NCI-H1105 treated with DMSO at 0.1 percent for 48 hours (cell line): ENCODE measurements at regions not wholly inside any gene's neighbourhood (a gene's known extent, or its start where the extent isn't known, plus 50 kb on each side); places are given as distances from the start of the nearest gene placed in this dataset.
A peak's percentile ranks its signal among the peaks of the same experiment; 100 is the strongest.
"Not testable (repeated sequence)": the region's sequence is repeated elsewhere in the genome, so short reads cannot be mapped to it uniquely, and the experiment has no call there.

Experiments used
- DNase-seq: peaks from one replicate; lab custom pipeline; 2025; lab: John Stamatoyannopoulos, UW

DNA sequence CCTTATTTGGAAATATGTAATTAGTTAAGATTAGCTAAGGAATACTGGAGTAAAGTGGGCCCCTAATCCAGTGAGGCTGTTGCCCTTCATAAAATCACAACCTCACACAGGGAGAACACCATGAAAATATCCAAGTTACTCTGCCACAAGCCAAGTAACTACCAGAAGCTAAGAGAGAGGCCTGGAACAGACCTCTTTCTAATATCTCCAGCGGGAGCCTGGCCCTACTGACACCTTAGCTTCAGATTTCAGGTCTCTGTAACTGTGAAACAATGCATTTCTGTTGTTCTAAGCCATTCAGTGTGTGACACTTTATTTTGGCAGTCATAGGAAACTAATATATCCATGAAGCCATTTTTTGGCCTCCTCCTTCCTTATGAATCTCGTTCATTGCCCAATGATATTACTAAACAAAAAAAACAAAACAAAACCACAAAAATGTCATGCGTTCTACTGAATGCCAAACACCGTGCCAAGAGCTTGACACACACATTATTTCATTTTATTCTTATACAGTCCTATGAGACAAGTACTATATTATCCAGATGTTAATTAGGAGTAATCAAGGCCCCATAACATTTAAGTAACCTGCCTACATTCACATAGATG is 699.0 kb downstream of the MAT2B start:
- DNase-seq = no peak

DNA sequence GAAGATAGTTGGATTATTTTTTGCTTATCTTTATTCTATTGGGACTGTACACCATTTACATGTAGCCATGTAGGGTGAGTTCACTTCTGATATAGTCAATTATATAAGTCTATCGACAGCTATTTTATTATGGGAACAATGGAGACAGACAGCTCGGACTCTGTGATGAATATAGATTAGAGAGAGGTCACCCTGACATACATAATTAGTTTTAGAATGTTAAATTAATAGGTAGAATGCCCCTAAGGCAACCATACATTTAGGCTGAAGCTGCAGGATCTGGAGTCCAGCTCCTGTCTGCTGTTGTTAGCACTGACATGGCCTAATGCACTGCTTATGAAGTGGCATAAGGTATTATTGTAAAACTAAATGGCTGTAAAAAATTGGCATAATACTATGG is 700.8 kb downstream of the MAT2B start:
- no peak for DNase-seq

DNA sequence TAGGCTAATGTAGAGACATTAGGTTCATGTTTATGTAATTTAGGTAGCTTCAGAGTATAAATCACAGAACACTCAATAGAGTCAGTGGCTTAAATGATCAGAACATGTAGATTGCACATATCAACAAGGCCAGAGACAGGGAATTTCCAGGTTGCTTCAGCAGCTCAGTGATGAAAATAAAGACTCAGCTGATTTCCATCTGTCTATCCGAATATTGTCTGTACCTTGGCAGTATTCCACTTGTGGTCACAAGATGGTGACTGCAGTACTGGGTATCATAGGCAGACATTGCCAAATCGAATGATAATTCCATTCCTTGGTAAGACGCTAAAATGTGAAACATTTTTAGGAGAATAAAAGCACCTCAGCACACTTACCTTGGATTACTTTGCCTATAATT is 702.2 kb downstream of the MAT2B start:
- no peak for DNase-seq

DNA sequence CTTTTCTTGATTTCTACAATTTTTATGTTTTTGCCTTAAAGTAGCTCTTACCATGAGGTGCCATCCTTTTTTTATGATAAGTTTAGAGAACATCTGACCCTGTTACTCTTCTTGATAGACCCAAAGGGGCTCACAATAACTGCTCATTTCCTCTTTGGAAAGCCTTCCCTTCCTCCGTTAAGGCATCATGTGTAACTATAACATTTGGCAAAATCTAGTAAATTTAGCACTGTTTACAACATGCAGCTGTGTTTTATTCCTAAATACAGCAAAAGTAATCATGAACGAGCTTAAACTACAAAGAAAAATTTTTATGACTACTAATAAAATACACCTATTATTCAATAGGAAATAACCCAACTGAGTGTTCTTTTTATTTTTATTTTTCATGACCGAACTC is 705.1 kb downstream of the MAT2B start:
- DNase-seq = no peak

DNA sequence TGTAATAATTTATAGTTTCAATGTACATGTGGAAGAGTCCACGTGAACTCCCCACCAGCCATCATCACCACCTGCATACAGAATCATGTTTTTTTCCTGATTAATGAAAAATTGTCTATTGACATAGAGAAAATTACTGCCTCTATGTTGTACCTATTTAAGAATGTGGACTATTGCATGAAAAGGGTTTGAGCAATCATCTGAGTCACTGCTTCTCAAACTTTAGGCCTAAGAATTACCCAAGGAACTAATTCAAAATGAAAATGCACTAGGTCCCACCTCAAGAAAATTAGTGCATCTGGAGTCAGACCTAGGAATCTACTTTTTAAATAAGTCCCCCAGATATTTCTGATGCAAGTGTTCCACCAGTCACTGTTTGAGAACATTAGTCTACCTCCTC is 709.3 kb downstream of the MAT2B start:
- DNase-seq = no peak

DNA sequence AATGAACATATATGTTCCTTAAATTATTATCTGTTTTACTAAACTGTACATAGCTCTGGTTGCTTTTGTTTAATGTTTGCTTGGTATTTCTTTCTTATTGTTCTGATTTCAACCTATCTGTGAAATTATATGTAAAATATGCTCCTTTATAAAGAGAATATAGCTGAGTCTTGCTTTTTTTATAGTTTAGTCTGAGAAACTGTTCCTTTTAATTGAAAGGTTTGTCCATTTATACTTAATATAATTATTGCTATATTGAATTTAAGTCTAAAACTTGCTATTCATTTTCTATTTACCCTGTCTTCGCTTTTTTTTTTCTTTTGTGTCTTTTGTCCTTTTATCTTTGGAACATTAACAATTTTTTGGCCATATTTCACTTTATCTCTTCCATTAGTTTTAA is 712.0 kb downstream of the MAT2B start:
- no peak for DNase-seq

DNA sequence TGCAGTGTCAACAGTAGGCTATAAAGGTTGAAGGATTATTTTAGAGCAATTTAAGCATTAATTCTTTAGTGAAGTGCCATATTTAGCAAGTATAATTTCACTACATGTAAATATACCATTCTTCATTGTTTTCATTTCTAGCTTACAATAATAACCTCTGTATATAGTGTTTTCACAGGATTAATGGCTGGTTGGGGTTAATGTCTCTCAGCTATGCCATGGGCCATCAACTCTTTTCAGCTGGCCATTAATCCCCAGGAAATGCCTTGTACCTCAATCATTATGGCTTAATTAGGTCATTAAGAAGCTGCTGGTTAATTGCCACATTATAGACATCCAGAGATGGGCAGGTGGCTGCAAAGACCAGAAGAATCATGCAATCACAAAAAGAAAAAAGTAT is 715.1 kb downstream of the MAT2B start:
- DNase-seq = peak; percentile 0

DNA sequence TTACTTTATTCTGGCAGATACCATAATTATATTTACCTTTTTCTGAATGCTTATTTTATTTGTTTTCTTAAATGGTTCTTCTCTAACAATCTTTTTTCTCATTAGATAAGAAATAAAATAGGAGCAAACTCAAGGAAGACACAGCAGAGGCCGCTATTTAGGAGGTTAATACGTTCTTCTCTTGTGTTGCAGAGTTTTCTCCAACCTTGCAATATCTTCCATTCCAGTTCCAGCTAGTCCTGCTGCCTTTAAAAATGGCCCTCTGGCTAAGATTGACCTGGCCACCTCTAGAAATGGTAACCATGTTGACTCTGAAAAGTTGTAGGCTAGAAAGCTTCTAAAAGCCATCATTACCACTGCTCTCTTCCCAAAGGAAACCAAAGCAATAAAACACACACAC is 718.8 kb downstream of the MAT2B start:
- no peak for DNase-seq

DNA sequence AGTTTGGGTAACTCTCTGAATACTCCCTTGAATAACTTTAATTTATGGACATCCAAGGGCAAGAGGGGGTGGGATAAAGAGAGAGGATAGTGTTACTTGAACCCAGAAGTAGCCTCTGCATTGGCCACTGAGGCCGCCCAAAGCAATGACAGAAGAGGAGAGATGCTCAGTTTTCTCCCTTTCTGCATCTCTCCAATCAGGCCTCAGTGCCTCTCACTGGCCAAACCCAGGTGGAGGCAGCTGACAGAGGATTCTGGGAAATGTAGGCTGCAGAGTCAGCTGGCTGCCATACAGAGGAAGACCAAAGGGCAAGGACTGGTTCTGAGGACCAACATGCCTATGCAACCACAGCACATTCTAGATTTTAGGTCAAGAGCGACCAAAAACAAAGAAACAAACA is 719.4 kb downstream of the MAT2B start:
- no peak for DNase-seq

DNA sequence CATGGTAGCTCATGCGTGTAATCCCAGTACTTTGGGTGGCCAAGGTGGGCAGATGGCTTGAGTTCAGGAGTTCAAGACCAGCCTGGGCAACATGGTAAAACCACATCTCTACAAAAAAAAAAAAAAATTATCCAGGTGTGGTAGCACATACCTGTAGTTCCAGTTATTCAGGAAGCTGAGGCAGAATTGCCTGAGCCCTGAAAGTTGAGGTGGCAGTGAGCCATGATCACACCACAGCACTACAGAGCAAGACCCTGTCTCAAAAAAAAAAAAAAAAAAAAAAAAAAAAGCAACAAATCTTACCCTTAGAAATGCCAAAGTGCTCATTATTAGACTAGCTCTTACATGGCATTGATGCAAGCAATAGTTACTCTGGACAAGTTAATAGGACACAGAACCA is 724.9 kb downstream of the MAT2B start:
- DNase-seq = no peak

DNA sequence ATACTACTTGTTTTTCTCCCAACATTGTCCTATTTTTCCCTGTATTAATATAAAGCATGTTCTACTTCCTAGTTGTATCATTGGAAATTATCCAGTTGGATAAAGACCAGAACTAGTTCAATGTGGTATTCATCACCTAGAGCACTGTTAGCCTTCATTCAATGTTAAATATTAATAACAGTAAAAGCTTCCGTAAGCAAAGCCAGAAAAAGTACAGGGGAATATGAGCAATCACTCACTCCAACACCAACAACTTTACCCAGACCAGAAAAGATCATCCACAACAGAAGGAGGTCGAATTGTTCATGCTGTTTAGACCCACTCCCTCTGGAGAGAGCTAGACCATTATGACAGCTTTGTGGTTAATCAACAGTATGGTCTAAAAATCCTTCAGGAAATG is 728.4 kb downstream of the MAT2B start:
- DNase-seq = no peak

DNA sequence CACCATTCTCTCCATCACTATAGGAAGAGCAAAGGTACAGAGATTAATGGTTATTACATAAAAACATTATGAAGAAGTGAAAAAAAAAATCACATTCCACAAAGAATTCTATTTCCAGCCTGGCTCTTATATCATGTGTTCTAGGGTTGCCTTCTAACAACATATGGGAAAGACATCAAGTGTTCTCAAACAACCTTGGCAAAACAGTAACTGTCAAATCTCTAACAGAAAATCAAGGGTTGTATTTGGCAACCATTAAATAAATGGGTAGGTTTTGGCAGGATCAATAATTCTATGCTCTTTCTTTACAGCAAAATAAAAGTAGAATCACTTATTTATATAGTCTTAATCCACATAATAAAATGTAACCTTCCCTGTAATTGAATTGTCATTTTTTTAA is 728.9 kb downstream of the MAT2B start:
- DNase-seq = no peak

DNA sequence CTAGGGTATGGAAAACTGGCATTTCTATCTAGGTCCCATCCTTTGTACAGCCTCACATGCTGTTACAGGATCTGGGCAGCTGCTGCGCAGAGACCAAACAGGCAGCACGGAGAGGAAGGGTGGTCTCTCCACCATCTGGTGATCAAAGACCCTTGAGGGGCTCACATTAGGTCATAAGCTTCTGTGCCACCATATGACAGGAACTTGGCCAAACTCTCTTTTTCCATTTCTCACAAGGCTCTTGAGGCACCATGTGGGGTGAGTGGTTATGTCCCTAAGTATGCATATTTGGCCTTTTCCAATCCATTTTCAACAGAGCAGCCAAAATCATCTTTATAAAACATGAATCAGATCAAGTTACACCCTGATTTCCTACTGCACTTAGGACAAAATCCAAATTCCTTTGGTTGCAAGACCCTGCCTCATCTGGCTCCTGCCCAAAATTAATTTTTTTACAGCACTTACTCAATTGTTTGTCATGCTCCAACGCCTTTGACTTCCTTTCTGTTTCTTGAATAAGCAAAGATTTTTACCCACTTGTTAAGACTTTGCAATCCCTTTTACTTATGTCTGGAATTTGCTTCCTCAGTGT is 730.0 kb downstream of the MAT2B start:
- DNase-seq = no peak

DNA sequence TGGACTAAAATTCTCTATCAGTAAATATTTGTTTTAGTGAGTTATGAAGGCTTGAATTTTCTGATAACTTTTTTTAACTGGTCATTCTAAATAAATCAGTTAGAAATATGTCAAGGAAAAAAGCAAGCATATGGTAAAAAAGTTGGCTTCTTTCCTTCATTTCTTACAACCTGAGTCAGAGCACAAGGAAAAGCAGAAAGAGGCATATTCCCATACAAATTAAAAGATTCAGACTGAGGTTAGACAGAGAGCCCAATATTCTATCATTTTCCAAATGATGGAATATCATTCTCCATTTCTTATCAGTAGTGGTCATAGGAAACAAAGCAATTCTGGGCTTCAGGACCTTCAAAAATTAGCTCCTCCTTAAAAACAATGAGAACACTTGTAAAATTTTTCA is 732.1 kb downstream of the MAT2B start:
- no peak for DNase-seq

DNA sequence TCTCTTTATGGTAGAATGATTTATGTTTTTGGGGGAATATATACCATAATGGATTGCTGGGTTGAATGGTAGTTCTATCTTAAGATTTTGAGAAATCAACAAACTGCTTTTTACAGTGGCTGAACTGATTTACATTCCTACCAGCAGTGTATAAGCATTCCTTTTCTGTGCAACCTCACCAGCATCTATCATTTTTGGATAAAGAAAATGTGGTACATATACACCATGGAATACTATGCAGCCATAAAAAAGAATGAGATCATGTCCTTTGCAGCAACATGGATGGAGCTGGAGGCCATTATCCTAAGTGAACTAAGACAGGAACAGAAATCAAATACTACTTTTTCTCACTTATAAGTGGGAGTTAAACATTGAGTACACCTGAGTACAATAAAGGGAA is 746.4 kb downstream of the MAT2B start:
- not testable (repeated sequence) for DNase-seq

DNA sequence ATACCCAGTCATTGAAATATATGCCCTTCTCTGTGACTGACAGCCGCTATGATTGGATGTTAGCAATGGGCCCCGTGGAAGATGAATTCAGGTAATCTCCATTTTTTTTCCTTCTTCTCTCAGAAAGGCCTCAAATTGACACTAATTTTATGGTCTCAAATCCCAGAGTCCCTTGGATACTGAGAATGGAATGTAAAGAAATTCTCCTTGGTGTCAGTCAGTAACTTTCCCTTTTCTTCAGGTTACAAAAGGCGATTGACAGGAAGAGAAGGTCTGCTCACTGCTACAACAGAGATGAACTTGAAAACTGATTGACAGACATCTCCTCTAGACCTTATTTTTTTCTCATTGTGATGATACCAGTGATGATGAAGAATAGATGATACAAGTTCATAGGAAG is 748.3 kb downstream of the MAT2B start:
- DNase-seq = no peak

DNA sequence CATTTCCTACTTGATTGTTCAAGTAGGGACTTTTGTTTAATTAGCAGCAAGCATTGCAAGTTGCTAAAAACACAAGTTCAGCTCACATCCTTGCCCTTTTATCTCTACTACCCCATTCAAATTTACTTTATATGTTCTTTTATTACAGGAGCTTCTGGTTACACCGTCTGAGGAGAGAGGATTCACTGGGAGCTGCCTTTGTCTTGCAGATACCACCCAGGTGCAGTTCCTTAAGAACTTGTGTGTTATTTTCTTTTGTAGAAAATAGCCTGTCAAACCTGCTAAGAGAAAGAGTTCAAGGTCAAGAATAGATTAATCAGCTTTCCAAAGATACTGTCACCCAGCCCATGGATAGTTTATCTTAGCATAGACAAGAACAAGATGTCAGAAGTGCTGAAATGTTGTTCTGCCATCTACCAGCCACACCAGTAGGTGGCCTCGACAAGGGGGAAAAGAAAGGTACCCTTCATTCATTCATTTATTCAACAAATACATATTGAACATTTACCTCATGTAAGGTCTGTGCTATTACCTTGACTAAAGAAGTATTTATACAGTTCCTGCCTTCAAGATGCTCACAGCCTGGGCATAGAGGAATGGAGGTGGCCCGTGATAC is 750.3 kb downstream of the MAT2B start:
- no peak for DNase-seq

DNA sequence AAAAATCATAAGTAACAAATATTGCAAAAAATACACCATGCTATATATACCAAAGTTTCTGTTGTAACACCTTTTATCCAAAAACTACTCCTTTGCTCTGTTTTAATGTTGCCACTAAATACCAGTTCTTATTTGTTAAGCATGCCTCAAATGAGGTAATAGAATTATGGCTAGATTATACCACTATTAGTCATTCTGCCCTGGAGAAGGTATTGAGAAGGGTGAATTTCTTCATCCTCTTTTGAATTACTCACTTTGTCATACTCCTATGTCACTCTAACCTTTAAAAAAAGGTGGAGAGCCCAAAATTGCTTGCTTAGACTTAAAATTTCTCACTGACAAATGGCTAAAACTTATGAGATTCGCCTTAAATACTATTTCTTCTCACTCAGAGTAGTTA is 750.9 kb downstream of the MAT2B start:
- no peak for DNase-seq

DNA sequence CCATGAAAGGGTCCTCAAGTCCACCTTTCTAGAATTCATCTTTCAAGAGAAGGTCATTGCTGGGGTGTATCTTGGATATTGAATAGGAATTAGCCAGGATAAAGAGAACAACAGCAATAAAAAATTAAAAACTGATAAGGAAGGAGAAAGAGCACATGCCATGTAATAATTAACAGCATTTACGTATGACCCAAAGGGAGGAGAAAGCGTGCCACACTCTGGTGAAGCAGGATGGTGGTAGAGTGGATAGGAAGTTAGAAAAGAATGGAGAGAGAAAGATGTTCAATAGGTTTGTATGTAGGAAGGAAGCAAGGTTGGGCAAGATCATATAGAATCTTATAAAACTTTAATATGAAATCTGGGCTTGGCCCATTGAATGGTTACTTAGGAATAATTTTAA is 751.5 kb downstream of the MAT2B start:
- DNase-seq = no peak

DNA sequence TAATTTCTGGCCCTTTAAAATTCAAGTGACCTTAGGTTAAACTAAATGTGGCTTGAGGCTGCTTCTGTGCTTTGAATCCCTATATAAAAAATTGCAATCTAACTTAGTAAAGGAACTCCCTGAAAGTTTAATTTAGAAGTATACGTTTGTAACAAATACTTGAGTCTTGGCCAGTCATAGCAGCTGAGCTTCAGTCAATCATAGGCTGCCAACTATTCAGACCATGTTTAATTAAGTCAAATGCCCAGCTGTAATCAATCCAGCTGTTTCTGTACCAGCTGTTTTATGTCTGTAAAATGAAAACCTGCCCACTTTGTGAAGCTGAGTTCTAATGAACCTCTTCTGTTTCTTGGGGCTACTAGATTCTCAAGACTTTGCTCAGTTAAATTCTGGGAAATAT is 760.1 kb downstream of the MAT2B start:
- DNase-seq = no peak

DNA sequence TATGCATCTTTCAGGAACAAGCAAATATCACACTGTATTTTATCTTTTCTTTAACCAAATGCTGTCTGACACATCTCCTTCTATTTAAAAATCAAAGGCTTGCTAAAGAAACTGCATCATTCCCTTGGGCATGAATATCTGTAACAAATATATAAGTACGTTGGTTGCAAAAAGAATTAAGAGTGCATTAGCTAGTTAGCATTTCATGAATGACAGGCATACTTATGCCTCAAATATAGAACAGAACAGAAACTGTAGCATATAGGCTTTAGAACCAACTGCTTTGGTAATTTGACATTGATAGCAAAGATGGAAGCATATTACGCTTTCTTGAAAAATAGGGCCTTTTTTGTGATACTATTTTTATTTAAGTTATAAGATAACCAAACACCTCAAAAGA is 761.2 kb downstream of the MAT2B start:
- no peak for DNase-seq

DNA sequence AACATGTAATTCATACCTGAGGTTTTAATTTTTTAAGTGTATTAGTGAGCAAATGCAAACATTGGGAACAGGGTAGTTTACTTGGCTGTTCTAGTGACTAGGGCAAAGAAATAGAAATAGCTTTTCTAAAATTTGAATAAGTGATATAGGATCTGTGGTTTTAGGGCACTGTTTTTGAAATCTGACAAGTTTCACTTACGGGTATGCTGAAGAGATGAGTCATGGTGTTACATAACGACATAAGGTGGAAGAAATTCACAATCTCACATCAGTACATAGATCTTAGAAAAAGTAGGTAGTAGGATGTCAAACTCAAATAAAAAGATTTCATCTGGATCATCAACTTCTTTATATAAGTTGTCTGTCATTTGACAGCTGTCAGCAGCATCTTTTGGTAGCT is 772.3 kb downstream of the MAT2B start:
- DNase-seq = no peak

DNA sequence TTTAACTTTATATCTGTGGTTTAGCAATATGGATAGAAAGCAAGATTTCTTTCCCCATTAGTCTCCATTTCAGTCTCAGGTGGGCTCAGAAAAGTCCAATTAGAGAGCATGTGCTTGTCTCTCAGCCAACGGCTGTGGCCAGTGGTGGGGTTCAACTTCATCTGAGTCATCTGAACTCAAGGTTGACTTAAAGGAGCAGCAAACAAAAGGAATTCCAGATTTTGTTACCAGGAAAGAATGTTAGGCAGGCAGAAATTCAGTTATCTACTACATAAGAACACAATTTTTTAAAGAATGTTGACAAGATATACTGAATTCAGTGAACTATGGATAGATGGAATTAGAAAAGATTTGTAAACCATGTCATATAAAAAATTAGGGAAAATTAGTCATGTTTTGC is 784.1 kb downstream of the MAT2B start:
- DNase-seq = no peak

DNA sequence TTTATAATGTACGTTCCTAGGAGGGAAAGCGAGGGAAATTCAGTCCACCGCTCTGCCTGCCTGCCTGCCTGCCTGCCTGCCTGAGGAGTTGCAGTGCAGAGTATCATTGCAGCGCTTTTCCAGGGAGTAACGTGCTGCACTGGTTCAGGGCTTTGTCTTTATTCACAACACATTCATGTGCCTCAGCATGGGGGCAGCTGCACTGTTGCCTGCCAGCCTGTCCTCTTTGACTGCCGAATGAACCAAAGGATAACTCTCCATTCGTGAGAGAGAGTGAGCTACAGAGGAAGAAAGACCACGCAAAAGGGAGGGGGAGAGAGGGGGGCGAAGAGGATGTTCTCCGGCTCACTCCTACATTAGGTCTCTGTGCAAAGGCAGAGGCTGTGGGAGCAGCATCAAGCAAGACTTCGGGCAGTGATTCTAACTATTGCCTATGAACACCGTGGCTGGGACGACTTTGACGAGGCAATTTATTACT is 791.2 kb downstream of the MAT2B start:
- no peak for DNase-seq
